ENCODE measurements at regions not wholly inside any gene's neighbourhood (a gene's known extent, or its start where the extent isn't known, plus 50 kb on each side); places are given as distances from the start of the nearest gene placed in this dataset.

- no peaks in the 10 kb centered on the region for H3K9me3 ChIP-seq (ENCODE audit: insufficient read depth, low read depth, low read length)
Observed at GRCh38 chr21:18894387-18894786, 490.8 kb upstream of the TMPRSS15 start.

GRCh38 chr21:18899261-18899660 is 495.7 kb upstream of the TMPRSS15 start:
- no peaks in the 10 kb centered on the region for H3K9me3 Mint-ChIP-seq (ENCODE audit: unreplicated experiment)
- H3K4me3 Mint-ChIP-seq (ENCODE audit: unreplicated experiment) = no peak overlapping the region
- Histone ChIP-seq H4K20me1 (ENCODE audit: insufficient read depth, low read length) (no peaks in the 10 kb centered on the region), H3K4me3 (ENCODE audit: insufficient read depth, low read depth, low read length) (no peak overlapping the region), H3K79me2 (ENCODE audit: insufficient read depth, low read length) (no peaks in the 10 kb centered on the region), H2AFZ (ENCODE audit: low read depth, low read length) (no peak overlapping the region), H3K27ac (ENCODE audit: low read depth, low read length) (no peak overlapping the region), H3K4me1 (ENCODE audit: insufficient read depth, low read length) (no peaks in the 10 kb centered on the region), H3K9ac (ENCODE audit: low read length) (no peak overlapping the region), H3K9me3 (ENCODE audit: insufficient read depth, low read depth, low read length) (no peaks in the 10 kb centered on the region), H3K4me2 (ENCODE audit: low read length) (no peak overlapping the region), H3K36me3 (ENCODE audit: insufficient read depth, low read length) (no peaks in the 10 kb centered on the region), H3K27me3 (ENCODE audit: insufficient read depth, low read length) (no peaks in the 10 kb centered on the region)
- no peak overlapping the region for H3K27ac Mint-ChIP-seq (ENCODE audit: unreplicated experiment)
- FAIRE-seq (no peak), DNase-seq (ENCODE audit: low read depth) (no peak)
- H3K4me1 Mint-ChIP-seq (ENCODE audit: low read depth, unreplicated experiment) = no peaks in the 10 kb centered on the region
- no peaks in the 10 kb centered on the region for H3K27me3 Mint-ChIP-seq (ENCODE audit: low read depth, unreplicated experiment)
- no peaks in the 10 kb centered on the region for H3K36me3 Mint-ChIP-seq (ENCODE audit: low read depth, unreplicated experiment)
- TF ChIP-seq EZH2 (IDR thresholded peaks at IDR 0.05; ENCODE audit: insufficient read depth, low read length) (no peak), CTCF (IDR thresholded peaks at IDR 0.05; ENCODE audit: insufficient read depth, low read depth, low read length) (no peak)

More at GRCh38 chr21:18894387-18894786, 490.8 kb upstream of the TMPRSS15 start:
- Mint-ChIP-seq H3K27me3 (ENCODE audit: low read depth, unreplicated experiment) (no peaks in the 10 kb centered on the region), H3K27ac (ENCODE audit: unreplicated experiment) (no peak overlapping the region), H3K4me1 (ENCODE audit: low read depth, unreplicated experiment) (peaks cover 3% of the 10 kb centered on the region), H3K4me3 (ENCODE audit: unreplicated experiment) (no peak overlapping the region), H3K36me3 (ENCODE audit: low read depth, unreplicated experiment) (no peaks in the 10 kb centered on the region), H3K9me3 (ENCODE audit: unreplicated experiment) (no peaks in the 10 kb centered on the region)
- no peak for TF ChIP-seq EZH2 (IDR thresholded peaks at IDR 0.05; ENCODE audit: insufficient read depth, low read length)
- no peak for TF ChIP-seq CTCF (IDR thresholded peaks at IDR 0.05; ENCODE audit: insufficient read depth, low read depth, low read length)
- DNase-seq (ENCODE audit: low read depth) (no peak), FAIRE-seq (no peak)
- no peak overlapping the region for H3K27ac ChIP-seq (ENCODE audit: low read depth, low read length)
- no peaks in the 10 kb centered on the region for H3K4me1 ChIP-seq (ENCODE audit: insufficient read depth, low read length)
- H4K20me1 ChIP-seq (ENCODE audit: insufficient read depth, low read length) = no peaks in the 10 kb centered on the region
- H2AFZ ChIP-seq (ENCODE audit: low read depth, low read length) = no peak overlapping the region
- no peak overlapping the region for H3K9ac ChIP-seq (ENCODE audit: low read length)
- H3K4me3 ChIP-seq (ENCODE audit: insufficient read depth, low read depth, low read length) = no peak overlapping the region
- no peaks in the 10 kb centered on the region for H3K27me3 ChIP-seq (ENCODE audit: insufficient read depth, low read length)
- H3K4me2 ChIP-seq (ENCODE audit: low read length) = no peak overlapping the region
- no peaks in the 10 kb centered on the region for H3K36me3 ChIP-seq (ENCODE audit: insufficient read depth, low read length)
- no peaks in the 10 kb centered on the region for H3K79me2 ChIP-seq (ENCODE audit: insufficient read depth, low read length)

GRCh38 chr21:18902660-18903059 is 499.1 kb upstream of the TMPRSS15 start:
- no peak overlapping the region for H3K27ac ChIP-seq (ENCODE audit: low read depth, low read length)
- Mint-ChIP-seq H3K27ac (ENCODE audit: unreplicated experiment) (no peak overlapping the region), H3K36me3 (ENCODE audit: low read depth, unreplicated experiment) (no peaks in the 10 kb centered on the region), H3K9me3 (ENCODE audit: unreplicated experiment) (no peaks in the 10 kb centered on the region), H3K4me1 (ENCODE audit: low read depth, unreplicated experiment) (no peaks in the 10 kb centered on the region), H3K27me3 (ENCODE audit: low read depth, unreplicated experiment) (no peaks in the 10 kb centered on the region), H3K4me3 (ENCODE audit: unreplicated experiment) (no peak overlapping the region)
- no peaks in the 10 kb centered on the region for H3K4me1 ChIP-seq (ENCODE audit: insufficient read depth, low read length)
- H4K20me1 ChIP-seq (ENCODE audit: insufficient read depth, low read length) = no peaks in the 10 kb centered on the region
- no peak for DNase-seq (ENCODE audit: low read depth)
- H2AFZ ChIP-seq (ENCODE audit: low read depth, low read length) = no peak overlapping the region
- no peak overlapping the region for H3K9ac ChIP-seq (ENCODE audit: low read length)
- FAIRE-seq = no peak
- no peak overlapping the region for H3K4me2 ChIP-seq (ENCODE audit: low read length)
- no peaks in the 10 kb centered on the region for H3K36me3 ChIP-seq (ENCODE audit: insufficient read depth, low read length)
- H3K79me2 ChIP-seq (ENCODE audit: insufficient read depth, low read length) = no peaks in the 10 kb centered on the region
- no peaks in the 10 kb centered on the region for H3K27me3 ChIP-seq (ENCODE audit: insufficient read depth, low read length)
- H3K4me3 ChIP-seq (ENCODE audit: insufficient read depth, low read depth, low read length) = no peak overlapping the region
- TF ChIP-seq EZH2 (IDR thresholded peaks at IDR 0.05; ENCODE audit: insufficient read depth, low read length) (no peak), CTCF (IDR thresholded peaks at IDR 0.05; ENCODE audit: insufficient read depth, low read depth, low read length) (no peak)
- no peaks in the 10 kb centered on the region for H3K9me3 ChIP-seq (ENCODE audit: insufficient read depth, low read depth, low read length)

Measured in astrocyte (in vitro differentiated cells and primary cell).